ENCODE measurements at regions not wholly inside any gene's neighbourhood (a gene's known extent, or its start where the extent isn't known, plus 50 kb on each side); places are given as distances from the start of the nearest gene placed in this dataset.
"Not testable (repeated sequence)": the region's sequence is repeated elsewhere in the genome, so short reads cannot be mapped to it uniquely, and the experiment has no call there.

GRCh38 chr6:122154912-122155575, 244.4 kb upstream of the HSF2 start:
- TF ChIP-seq POLR2A (IDR thresholded peaks at IDR 0.05; ENCODE audit: low read length) (no peak), GATA1 (IDR thresholded peaks at IDR 0.05; ENCODE audit: low read depth, low read length) (no peak)
- no peak for DNase-seq

- TF ChIP-seq GATA1 (IDR thresholded peaks at IDR 0.05; ENCODE audit: low read depth, low read length) (no peak), POLR2A (IDR thresholded peaks at IDR 0.05; ENCODE audit: low read length) (no peak)
- DNase-seq: no peak
Measured at GRCh38 chr6:122161136-122161535, 238.3 kb upstream of the HSF2 start.

DNA sequence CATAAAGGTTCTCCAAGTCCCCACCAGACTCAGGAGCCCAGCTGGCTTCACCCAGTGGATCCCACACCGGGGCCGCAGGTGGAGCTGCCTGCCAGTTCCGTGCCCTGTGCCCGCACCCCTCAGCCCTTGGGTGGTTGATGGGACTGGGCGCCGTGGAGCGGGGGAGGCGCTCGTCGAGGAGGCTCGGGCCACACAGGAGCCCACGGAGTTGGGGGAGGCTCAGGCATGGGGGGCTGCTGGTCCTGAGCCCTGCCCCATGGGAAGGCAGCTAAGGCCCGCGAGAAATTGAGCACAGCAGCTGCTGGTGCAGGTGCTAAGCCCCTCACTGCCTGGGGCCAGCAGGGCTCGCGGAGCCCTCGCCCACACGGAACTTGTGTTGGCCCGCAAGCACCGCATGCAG, 234.4 kb upstream of the HSF2 start:
- TF ChIP-seq GATA1 (IDR thresholded peaks at IDR 0.05; ENCODE audit: low read depth, low read length) (no peak), POLR2A (IDR thresholded peaks at IDR 0.05; ENCODE audit: low read length) (no peak)

GRCh38 chr6:122170274-122170673, 229.2 kb upstream of the HSF2 start:
- no peak for DNase-seq
- TF ChIP-seq GATA1 (IDR thresholded peaks at IDR 0.05; ENCODE audit: low read depth, low read length) (no peak), POLR2A (IDR thresholded peaks at IDR 0.05; ENCODE audit: low read length) (no peak)

More for the DNA sequence above, 234.4 kb upstream of the HSF2 start:
- no peak for DNase-seq

DNA sequence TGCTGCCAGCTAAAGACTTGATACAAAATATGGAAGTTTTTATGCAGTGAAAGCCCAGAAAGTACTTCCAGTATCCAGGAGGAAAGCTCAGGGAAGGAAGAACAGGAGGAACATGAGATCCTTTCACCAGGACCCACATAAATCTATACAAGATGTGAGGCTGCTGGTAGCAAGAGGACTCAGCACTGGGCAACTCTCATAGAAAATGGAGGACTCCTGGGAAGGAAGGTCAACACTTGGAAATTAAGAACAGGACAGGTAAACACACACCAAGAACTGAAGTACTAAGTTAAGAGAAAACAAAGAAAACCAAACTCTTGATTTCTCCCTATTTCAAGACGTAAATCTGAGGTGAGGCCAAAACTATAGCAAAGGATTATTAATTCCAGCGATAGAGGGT, 220.5 kb upstream of the HSF2 start:
- DNase-seq: no peak
- no peak for TF ChIP-seq GATA1 (IDR thresholded peaks at IDR 0.05; ENCODE audit: low read depth, low read length)

DNA sequence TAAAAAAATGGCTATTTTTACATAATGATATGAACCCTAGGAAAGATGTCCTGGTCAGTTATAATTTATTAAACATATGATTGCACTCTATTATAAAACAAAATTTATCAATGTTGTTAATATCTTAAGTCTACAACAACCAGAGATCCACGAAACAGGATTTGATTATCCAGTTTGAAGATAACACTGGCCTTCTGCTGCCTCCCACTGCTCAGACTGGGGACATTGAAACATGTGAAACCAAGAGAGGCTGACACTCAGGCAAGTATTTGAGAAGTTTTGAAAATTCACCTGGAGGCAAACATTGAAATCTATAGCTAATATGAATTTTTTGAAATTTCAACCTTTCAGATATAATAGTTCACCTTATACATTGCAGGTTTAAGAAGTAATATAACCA, 219.3 kb upstream of the HSF2 start:
- TF ChIP-seq GATA1 (IDR thresholded peaks at IDR 0.05; ENCODE audit: low read depth, low read length): no peak
- TF ChIP-seq POLR2A (IDR thresholded peaks at IDR 0.05; ENCODE audit: low read length): no peak
- no peak for DNase-seq

- DNase-seq: no peak
- TF ChIP-seq POLR2A (IDR thresholded peaks at IDR 0.05; ENCODE audit: low read length) (no peak), GATA1 (IDR thresholded peaks at IDR 0.05; ENCODE audit: low read depth, low read length) (no peak)
Measured at GRCh38 chr6:122182061-122182460, 217.4 kb upstream of the HSF2 start.

- DNase-seq: no peak
Measured at GRCh38 chr6:122184401-122184827, 215.0 kb upstream of the HSF2 start.

DNA sequence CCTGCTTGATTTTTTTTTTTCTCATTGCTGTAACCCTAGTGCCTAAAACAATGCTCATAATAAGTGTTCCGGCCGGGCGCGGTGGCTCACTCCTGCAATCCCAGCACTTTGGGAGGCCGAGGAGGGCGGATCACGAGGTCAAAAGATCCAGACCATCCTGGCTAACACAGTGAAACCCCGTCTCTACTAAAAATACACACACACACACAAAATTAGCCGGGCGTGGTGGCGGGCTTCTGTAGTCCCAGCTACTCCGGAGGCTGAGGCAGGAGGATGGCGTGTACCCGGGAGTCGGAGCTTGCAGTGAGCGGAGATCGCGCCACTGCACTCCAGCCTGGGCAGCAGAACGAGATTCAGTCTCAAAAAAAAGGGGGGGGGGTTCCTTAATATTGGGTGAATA, 214.0 kb upstream of the HSF2 start:
- DNase-seq: not testable (repeated sequence)

More at GRCh38 chr6:122184401-122184827, 215.0 kb upstream of the HSF2 start:
- no peak for TF ChIP-seq GATA1 (IDR thresholded peaks at IDR 0.05; ENCODE audit: low read depth, low read length)
- no peak for TF ChIP-seq POLR2A (IDR thresholded peaks at IDR 0.05; ENCODE audit: low read length)

GRCh38 chr6:122187186-122187585, 212.3 kb upstream of the HSF2 start:
- TF ChIP-seq GATA1 (IDR thresholded peaks at IDR 0.05; ENCODE audit: low read depth, low read length) (no peak), POLR2A (IDR thresholded peaks at IDR 0.05; ENCODE audit: low read length) (no peak)

DNA sequence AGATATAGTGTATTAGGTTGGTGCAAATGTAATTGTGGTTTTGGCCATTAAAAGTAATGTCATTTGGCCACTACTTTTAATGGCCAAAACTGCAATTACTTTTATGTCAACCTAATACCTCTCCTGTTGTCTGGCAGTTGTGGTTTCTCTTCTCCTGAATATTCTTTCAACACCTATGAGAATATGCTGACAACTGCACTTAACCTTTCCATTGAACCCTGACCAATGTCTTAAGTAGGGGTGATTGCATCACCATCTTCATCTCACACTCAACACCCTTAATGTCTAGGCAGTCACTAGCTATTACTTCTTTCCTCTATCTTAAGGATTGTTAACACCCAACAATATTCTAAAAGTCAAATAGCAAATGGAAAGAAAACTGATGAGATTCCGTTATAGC, 200.5 kb upstream of the HSF2 start:
- no peak for DNase-seq
- TF ChIP-seq POLR2A (IDR thresholded peaks at IDR 0.05; ENCODE audit: low read length) (no peak), GATA1 (IDR thresholded peaks at IDR 0.05; ENCODE audit: low read depth, low read length) (no peak)

More at GRCh38 chr6:122187186-122187585, 212.3 kb upstream of the HSF2 start:
- DNase-seq: no peak

DNA sequence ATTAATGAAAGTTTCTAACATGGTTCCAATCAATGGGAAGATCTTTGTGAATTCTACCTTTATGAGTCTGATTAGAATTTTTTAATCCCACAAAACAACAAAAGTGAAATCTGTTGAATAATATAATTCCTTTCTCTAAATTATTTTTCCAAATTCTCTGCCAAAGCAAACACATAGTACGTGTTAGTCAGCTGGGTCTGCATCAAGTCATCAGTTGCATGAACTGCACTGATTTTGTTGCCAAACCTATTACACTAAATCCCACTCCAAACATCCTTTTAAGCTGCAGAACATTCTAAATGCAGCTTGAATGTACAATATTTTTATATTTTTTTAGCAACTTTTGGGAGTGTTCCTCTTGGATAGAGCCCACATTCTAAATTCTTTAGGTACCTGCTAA, 199.0 kb upstream of the HSF2 start:
- TF ChIP-seq POLR2A (IDR thresholded peaks at IDR 0.05; ENCODE audit: low read length) (no peak), GATA1 (IDR thresholded peaks at IDR 0.05; ENCODE audit: low read depth, low read length) (no peak)
- DNase-seq: no peak

DNA sequence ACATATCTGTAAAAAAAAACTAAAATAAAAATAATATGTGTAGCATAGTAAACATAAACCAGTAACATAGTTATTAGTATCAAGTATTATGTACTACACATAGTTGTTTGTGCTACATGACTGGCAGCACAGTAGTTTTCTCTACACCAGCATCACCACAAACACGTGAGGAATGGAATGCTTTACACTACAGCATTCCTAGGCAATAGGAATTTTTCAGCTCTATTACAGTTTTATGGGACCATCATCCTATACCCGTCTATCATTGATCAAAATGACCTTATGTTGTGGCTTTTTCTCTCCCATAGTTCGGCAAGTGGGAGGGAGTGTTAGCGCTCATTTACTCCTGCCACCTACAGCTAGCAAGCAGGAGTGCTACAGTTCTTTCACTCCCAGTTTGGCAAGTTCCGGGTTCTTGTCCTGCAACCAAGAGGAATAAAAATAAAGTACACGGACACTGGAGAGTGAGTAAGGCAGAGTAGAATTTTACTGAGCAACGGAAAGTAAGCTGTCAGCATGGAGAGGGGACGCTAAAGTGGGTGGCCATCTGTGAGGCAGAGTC, 196.8 kb upstream of the HSF2 start:
- no peak for TF ChIP-seq GATA1 (IDR thresholded peaks at IDR 0.05; ENCODE audit: low read depth, low read length)
- TF ChIP-seq POLR2A (IDR thresholded peaks at IDR 0.05; ENCODE audit: low read length): no peak
- no peak for DNase-seq

DNA sequence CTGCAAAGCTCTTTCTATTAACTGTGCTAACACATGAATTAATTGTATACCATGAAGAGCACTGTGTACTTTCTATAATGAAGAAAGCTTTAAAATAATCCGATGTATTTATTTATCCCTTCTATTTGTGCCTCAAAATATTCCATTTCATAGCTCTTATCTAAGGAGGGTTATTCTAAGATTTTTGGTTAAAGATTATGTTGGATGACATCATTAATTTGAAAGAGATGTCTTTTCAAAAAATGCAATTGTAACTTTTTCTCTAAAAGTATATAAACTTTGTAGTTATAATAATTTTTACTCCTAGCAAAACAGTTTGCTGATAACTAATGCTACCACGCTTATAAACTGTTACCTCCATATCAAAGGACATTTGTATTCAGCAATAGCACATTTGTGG, 192.4 kb upstream of the HSF2 start:
- DNase-seq: no peak
- TF ChIP-seq POLR2A (IDR thresholded peaks at IDR 0.05; ENCODE audit: low read length): no peak
- TF ChIP-seq GATA1 (IDR thresholded peaks at IDR 0.05; ENCODE audit: low read depth, low read length): no peak

- no peak for TF ChIP-seq GATA1 (IDR thresholded peaks at IDR 0.05; ENCODE audit: low read depth, low read length)
- TF ChIP-seq POLR2A (IDR thresholded peaks at IDR 0.05; ENCODE audit: low read length): no peak
- DNase-seq: no peak
Measured at GRCh38 chr6:122207794-122208193, 191.7 kb upstream of the HSF2 start.

Measured in erythroblast (primary cell).